Thoracic aorta (tissue), 2 donors: ENCODE measurements at regions not wholly inside any gene's neighbourhood (a gene's known extent, or its start where the extent isn't known, plus 50 kb on each side); places are given as distances from the start of the nearest gene placed in this dataset.
"Not testable (repeated sequence)": the region's sequence is repeated elsewhere in the genome, so short reads cannot be mapped to it uniquely, and the experiment has no call there.

Source experiments
- ATAC-seq: fragments of 150-250 bp; one replicate; pipeline ENCODE4 v1.8.0; 2017; ENCODE audit warnings: low read depth; ENCODE audit not compliant: insufficient number of reproducible peaks, low FRiP score
- DNase-seq: peaks from one replicate; pipeline ENCODE4 v3.0.0-alpha.2; 2020; ENCODE audit warnings: low spot score
- H3K27ac ChIP-seq, 2 donors: fragments of 200-600 bp; sonication (generic); 1 replicate in 1 of 2; 2 replicates in 1 of 2; pipeline ENCODE4 v1.5.1; 2016; ENCODE audit warnings: mild to moderate bottlenecking in 2 of 2, moderate library complexity in 2 of 2
- H3K27me3 ChIP-seq: fragments of 200-600 bp; sonication (generic); replicated peaks from 2 replicates; pipeline ENCODE4 v1.6.0; 2016; ENCODE audit warnings: mild to moderate bottlenecking; ENCODE audit not compliant: insufficient read depth
- H3K36me3 ChIP-seq: fragments of 200-600 bp; sonication (generic); one replicate; pipeline ENCODE4 v1.5.1; 2016
- H3K4me1 ChIP-seq, 2 donors: fragments of 200-600 bp; sonication (generic); 1 replicate in 1 of 2; 2 replicates in 1 of 2; pipeline versions ENCODE4 v1.5.1 to v1.6.0; 2016; ENCODE audit warnings: low read depth in 2 of 2, mild to moderate bottlenecking in 1 of 2; ENCODE audit not compliant: control insufficient read depth in 1 of 2
- H3K4me3 ChIP-seq: fragments of 200-600 bp; sonication (generic); 2 replicates; pipeline ENCODE4 v1.5.1; 2016; ENCODE audit warnings: mild to moderate bottlenecking
- H3K9me3 ChIP-seq: fragments of 200-600 bp; sonication (generic); 2 replicates; pipeline ENCODE4 v1.5.1; 2016
- TF ChIP-seq, protein P1 (sequence below): fragments of 200-600 bp; sonication (generic); IDR thresholded peaks from one replicate; pipeline ENCODE4 v1.5.1; 2019; ENCODE audit warnings: antibody characterized with exemption

DNA sequence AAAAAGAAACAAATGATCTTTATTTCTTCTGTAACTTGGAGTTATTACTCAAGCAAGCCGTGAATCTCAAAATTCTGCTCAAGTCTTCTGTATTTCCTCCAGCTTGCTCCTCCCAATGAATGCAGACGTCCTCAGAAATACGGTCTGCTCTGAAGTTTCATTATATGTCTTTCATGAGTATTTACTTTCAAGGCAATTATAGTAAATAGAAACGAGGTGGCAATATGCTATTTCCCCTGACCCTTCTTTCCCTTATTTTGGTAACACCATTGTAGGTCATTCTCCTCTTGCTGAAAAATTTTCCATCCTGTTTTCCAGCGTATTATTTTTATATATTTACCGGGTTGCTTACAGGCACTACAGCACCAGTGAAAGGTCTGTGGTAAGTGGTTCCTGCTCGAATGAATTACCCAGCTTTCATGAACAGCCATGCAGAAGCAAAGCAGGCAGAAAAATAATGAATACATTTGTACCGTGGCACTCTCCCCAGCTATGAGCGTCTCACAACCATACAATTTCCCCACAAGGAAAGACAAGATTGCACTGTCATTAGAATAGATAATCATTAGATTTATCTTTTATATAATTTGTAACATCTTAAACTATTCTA lies 350.9 kb upstream of the PKN2 start:
- no peak overlapping the region for H3K4me3 ChIP-seq

DNA sequence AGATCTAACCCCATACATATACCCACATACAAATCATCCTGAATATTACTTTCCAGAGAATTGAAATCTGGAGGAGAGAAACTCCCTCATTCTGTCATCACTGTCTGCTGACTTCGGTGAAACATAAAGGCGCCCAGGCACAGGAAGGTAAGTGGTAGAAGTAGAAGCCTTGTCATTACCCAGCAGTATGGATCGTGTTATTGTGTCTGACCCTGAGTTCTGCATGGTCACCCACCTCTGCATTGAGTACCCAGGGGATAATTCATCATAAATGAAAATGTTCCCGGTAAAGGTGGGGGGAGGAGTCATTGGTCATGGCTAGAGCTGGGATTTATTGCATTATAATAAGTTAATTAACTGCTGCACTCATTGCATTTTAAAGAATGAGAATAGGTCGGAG lies 342.6 kb upstream of the PKN2 start:
- DNase-seq, result no peak

More for the DNA sequence above, 350.9 kb upstream of the PKN2 start:
- no peak for ATAC-seq
- TF ChIP-seq, protein P1, sequence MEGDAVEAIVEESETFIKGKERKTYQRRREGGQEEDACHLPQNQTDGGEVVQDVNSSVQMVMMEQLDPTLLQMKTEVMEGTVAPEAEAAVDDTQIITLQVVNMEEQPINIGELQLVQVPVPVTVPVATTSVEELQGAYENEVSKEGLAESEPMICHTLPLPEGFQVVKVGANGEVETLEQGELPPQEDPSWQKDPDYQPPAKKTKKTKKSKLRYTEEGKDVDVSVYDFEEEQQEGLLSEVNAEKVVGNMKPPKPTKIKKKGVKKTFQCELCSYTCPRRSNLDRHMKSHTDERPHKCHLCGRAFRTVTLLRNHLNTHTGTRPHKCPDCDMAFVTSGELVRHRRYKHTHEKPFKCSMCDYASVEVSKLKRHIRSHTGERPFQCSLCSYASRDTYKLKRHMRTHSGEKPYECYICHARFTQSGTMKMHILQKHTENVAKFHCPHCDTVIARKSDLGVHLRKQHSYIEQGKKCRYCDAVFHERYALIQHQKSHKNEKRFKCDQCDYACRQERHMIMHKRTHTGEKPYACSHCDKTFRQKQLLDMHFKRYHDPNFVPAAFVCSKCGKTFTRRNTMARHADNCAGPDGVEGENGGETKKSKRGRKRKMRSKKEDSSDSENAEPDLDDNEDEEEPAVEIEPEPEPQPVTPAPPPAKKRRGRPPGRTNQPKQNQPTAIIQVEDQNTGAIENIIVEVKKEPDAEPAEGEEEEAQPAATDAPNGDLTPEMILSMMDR, result no peak
- DNase-seq, result no peak
- Histone ChIP-seq H3K27me3 (no peaks in the 10 kb centered on the region), H3K27ac (no peak overlapping the region), H3K4me1 (no peaks in the 10 kb centered on the region), H3K9me3 (no peaks in the 10 kb centered on the region), H3K36me3 (no peaks in the 10 kb centered on the region)

DNA sequence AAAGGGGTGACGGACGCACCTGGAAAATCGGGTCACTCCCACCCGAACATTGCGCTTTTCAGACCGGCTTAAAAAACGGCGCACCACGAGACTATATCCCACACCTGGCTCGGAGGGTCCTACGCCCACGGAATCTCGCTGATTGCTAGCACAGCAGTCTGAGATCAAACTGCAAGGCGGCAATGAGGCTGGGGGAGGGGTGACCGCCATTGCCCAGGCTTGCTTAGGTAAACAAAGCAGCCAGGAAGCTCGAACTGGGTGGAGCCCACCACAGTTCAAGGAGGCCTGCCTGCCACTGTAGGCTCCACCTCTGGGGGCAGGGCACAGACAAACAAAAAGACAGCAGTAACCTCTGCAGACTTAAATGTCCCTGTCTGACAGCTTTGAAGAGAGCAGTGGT lies 342.0 kb upstream of the PKN2 start:
- not testable (repeated sequence) for H3K4me1 ChIP-seq, H3K4me3 ChIP-seq, DNase-seq, H3K27me3 ChIP-seq, ATAC-seq, H3K27ac ChIP-seq, H3K9me3 ChIP-seq, H3K36me3 ChIP-seq

More for the DNA sequence above, 342.6 kb upstream of the PKN2 start:
- no peak for ATAC-seq
- no peaks in the 10 kb centered on the region for H3K27me3 ChIP-seq
- no peaks in the 10 kb centered on the region for H3K9me3 ChIP-seq
- H3K4me3 ChIP-seq, result no peak overlapping the region
- no peaks in the 10 kb centered on the region for H3K4me1 ChIP-seq
- no peak overlapping the region for H3K27ac ChIP-seq
- no peaks in the 10 kb centered on the region for H3K36me3 ChIP-seq
- TF ChIP-seq, protein P1, result no peak

DNA sequence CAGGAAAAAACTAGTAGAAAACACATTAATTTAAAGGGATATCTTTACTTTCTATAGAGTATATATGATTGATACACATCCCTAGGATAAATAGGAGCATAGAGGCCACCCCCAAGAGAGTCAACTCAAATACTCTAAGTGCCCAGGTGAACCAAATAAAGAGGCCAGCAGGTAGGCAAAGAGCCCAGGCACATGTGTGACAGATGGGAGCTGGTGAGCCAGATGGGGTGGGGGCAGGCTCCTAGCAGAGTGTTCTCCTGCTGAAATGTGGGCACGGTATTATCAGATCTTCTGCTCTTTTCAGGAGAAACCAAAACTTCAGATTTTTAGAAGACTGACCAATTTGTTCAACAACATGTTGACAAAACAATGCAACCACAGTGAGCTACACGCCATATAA lies 333.4 kb upstream of the PKN2 start:
- no peaks in the 10 kb centered on the region for H3K9me3 ChIP-seq
- H3K4me1 ChIP-seq, result no peaks in the 10 kb centered on the region
- ATAC-seq (no peak), DNase-seq (no peak)
- no peak overlapping the region for H3K27ac ChIP-seq
- no peaks in the 10 kb centered on the region for H3K27me3 ChIP-seq
- no peak overlapping the region for H3K4me3 ChIP-seq
- H3K36me3 ChIP-seq, result no peaks in the 10 kb centered on the region
- TF ChIP-seq, protein P1, result no peak

DNA sequence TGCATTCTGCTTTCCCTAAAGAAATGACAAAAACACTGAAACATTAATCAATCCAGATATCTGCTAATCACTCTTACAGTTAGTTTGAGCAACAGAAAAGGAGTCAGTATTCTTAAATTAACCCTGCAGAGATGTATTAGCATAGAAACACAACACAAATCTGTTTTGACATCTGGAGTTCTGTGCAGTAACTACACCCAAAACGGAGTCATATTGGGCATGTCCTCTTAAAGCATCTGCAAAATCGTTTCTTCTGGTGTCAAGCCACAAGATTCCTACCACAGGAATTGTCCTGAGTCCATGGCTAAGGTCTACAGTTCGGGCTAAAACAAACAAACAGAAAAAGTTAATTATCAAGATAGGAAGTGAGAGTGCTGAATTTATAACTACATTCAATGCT lies 332.1 kb upstream of the PKN2 start:
- no peak overlapping the region for H3K4me3 ChIP-seq
- DNase-seq, result no peak
- TF ChIP-seq, protein P1, result no peak
- no peaks in the 10 kb centered on the region for H3K27me3 ChIP-seq
- no peaks in the 10 kb centered on the region for H3K9me3 ChIP-seq
- no peak overlapping the region for H3K27ac ChIP-seq
- no peaks in the 10 kb centered on the region for H3K4me1 ChIP-seq
- H3K36me3 ChIP-seq, result no peaks in the 10 kb centered on the region
- ATAC-seq, result no peak

DNA sequence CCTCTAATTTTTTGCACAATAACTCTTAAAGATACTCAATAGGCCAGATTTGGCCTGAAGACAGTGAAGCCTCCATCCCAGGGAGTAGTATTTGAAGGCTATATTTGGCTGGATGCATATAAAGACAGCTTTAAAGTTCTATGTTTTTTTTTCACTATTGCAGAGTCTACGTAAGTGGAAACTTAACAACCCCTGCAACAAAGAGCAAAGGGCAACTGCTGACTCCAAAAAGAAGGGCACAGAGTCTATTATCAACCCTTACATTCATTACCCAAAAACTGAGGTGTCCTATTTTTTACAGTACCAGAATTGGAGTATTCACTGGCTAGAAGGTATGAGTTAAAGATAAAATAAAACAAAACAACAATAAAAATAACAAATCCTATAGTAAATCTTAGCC lies 329.8 kb upstream of the PKN2 start:
- no peak for ATAC-seq
- TF ChIP-seq, protein P1, result no peak
- Histone ChIP-seq H3K4me3 (no peak overlapping the region), H3K36me3 (no peaks in the 10 kb centered on the region), H3K27me3 (no peaks in the 10 kb centered on the region), H3K27ac (no peak overlapping the region), H3K4me1 (no peaks in the 10 kb centered on the region), H3K9me3 (no peaks in the 10 kb centered on the region)
- no peak for DNase-seq
